PC-9 (cell line): ENCODE measurements at regions not wholly inside any gene's neighbourhood (a gene's known extent, or its start where the extent isn't known, plus 50 kb on each side); places are given as distances from the start of the nearest gene placed in this dataset.

Experiments used
- EZH2 ChIP-seq: fragments of 200-600 bp; sonication (generic); IDR thresholded peaks from 2 replicates; pipeline ENCODE4 v1.8.0; 2017; ENCODE audit warnings: antibody characterized with exemption, low read depth
- TF ChIP-seq, protein P1 (sequence below): fragments of 200-600 bp; sonication (generic); conservative IDR thresholded peaks from 2 replicates; pipeline ENCODE4 v1.6.1; 2017; ENCODE audit warnings: mixed run types, antibody characterized with exemption, mild to moderate bottlenecking, moderate library complexity

DNA sequence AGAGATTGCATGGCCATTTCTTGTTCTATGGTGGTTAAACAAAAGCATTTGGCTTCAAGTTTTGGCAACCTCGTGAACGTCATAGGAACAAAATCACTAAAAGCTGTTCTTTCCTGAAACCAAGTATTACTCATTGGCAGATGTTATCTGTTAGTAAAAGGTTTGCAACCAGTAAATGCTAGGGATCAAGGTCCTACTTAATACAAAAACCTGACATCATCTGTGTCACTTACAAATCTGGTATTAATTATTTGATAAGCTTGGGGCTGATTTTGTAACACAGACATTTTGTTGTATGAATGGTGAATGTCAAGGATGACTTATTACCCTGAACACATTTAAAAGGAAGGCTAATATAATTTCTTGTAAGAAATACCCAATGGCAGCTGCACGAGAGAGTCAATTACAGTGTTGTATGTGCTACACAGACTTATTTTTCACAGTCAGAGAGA, 486.4 kb upstream of the ZNF608 start:
- TF ChIP-seq, protein P1, sequence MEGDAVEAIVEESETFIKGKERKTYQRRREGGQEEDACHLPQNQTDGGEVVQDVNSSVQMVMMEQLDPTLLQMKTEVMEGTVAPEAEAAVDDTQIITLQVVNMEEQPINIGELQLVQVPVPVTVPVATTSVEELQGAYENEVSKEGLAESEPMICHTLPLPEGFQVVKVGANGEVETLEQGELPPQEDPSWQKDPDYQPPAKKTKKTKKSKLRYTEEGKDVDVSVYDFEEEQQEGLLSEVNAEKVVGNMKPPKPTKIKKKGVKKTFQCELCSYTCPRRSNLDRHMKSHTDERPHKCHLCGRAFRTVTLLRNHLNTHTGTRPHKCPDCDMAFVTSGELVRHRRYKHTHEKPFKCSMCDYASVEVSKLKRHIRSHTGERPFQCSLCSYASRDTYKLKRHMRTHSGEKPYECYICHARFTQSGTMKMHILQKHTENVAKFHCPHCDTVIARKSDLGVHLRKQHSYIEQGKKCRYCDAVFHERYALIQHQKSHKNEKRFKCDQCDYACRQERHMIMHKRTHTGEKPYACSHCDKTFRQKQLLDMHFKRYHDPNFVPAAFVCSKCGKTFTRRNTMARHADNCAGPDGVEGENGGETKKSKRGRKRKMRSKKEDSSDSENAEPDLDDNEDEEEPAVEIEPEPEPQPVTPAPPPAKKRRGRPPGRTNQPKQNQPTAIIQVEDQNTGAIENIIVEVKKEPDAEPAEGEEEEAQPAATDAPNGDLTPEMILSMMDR = no peak
- no peak for TF ChIP-seq EZH2
